PC-3 (cell line): ENCODE measurements at regions not wholly inside any gene's neighbourhood (a gene's known extent, or its start where the extent isn't known, plus 50 kb on each side); places are given as distances from the start of the nearest gene placed in this dataset.

ENCODE experiments used
- ATAC-seq: fragments of 200-7000 bp; cut with Tn5 transposase; 2 replicates; pipeline ENCODE4 v1.9.1; 2020; ENCODE audit warnings: mild to moderate bottlenecking, moderate library complexity
- BruUV-seq: library from RNA; stranded (reverse); fragments of 400-500 nt; replicated peaks from 2 replicates; lab custom pipeline; 2021; lab: Mats Ljungman, UMichigan
- CTCF ChIA-PET: fragments of 300-600 bp; sonication (Branson Sonifier 250); formaldehyde crosslinking; loops from one replicate; lab custom pipeline; 2022; ENCODE audit warnings: antibody characterized with exemption; lab: Charles Lee
- POLR2A ChIA-PET: fragments of 300-600 bp; sonication (Branson Sonifier 250); formaldehyde crosslinking; loops from one replicate; lab custom pipeline; 2022; ENCODE audit warnings: antibody characterized with exemption; ENCODE audit not compliant: unreplicated experiment; lab: Charles Lee
- DNase-seq: peaks from one replicate; pipeline ENCODE4 v3.0.0-alpha.2; 2015
- H2AFZ ChIP-seq: fragments of 300-600 bp; sonication (generic); 2 replicates; pipeline ENCODE4 v1.6.0; 2016; ENCODE audit warnings: antibody characterized with exemption, low read length
- H3F3A ChIP-seq: fragments of 300-600 bp; sonication (generic); one replicate; pipeline ENCODE4 v1.6.0; 2017; ENCODE audit warnings: antibody characterized with exemption, low read length, control low read depth, mild to moderate bottlenecking; ENCODE audit not compliant: unreplicated experiment
- H3K27ac ChIP-seq: fragments of 300-600 bp; sonication (generic); 2 replicates; pipeline ENCODE4 v1.5.1; 2016; ENCODE audit warnings: mild to moderate bottlenecking, low read length
- H3K27me3 ChIP-seq: fragments of 300-600 bp; sonication (generic); 2 replicates; pipeline ENCODE4 v1.6.1; 2016; ENCODE audit warnings: low read length, mixed read lengths
- H3K36me3 ChIP-seq: fragments of 300-600 bp; sonication (generic); 2 replicates; pipeline ENCODE4 v1.6.1; 2016; ENCODE audit warnings: low read depth, mixed run types, low read length, mixed read lengths
- H3K4me1 ChIP-seq: fragments of 300-600 bp; sonication (generic); 2 replicates; pipeline ENCODE4 v1.5.1; 2016; ENCODE audit warnings: low read length; ENCODE audit not compliant: insufficient read depth
- H3K4me2 ChIP-seq: fragments of 300-600 bp; sonication (generic); 2 replicates; pipeline ENCODE4 v1.6.0; 2016; ENCODE audit warnings: low read length
- H3K4me3 ChIP-seq: fragments of 300-600 bp; sonication (generic); 2 replicates; pipeline ENCODE4 v1.5.1; 2016; ENCODE audit warnings: mild to moderate bottlenecking, low read length, mixed read lengths
- H3K79me2 ChIP-seq: fragments of 300-600 bp; sonication (generic); 2 replicates; pipeline ENCODE4 v1.6.1; 2017; ENCODE audit warnings: low read length, mixed read lengths
- H3K9ac ChIP-seq: fragments of 300-600 bp; sonication (generic); 2 replicates; pipeline ENCODE4 v1.6.0; 2016; ENCODE audit warnings: mild to moderate bottlenecking, low read length
- H3K9me2 ChIP-seq: fragments of 300-600 bp; sonication (generic); replicated peaks from 2 replicates; pipeline ENCODE4 v1.6.1; 2016; ENCODE audit warnings: mixed run types, low read length, mixed read lengths
- H3K9me3 ChIP-seq: fragments of 300-600 bp; sonication (generic); 2 replicates; pipeline ENCODE4 v1.6.1; 2016; ENCODE audit warnings: low read length, mixed read lengths
- H4K20me1 ChIP-seq: fragments of 300-600 bp; sonication (generic); 2 replicates; pipeline ENCODE4 v1.6.1; 2016; ENCODE audit warnings: low read length, mixed read lengths
- EZH2 ChIP-seq: fragments of 300-600 bp; sonication (generic); IDR thresholded peaks from one replicate; pipeline ENCODE4 v1.6.1; 2017; ENCODE audit warnings: antibody characterized with exemption, mild to moderate bottlenecking, low read length; ENCODE audit not compliant: unreplicated experiment
- EZH2phosphoT487 ChIP-seq: fragments of 300-600 bp; sonication (generic); IDR thresholded peaks from 2 replicates; pipeline ENCODE4 v1.6.1; 2018; ENCODE audit warnings: mild to moderate bottlenecking, antibody characterized with exemption, low read length, borderline replicate concordance
- intact Hi-C: fragments of 100-400 bp; cut with micrococcal nuclease; formaldehyde crosslinking; loops from 2 replicates; pipeline ENCODE4 v1.9.0; 2023
- TF ChIP-seq, protein P1 (sequence below): fragments of 300-600 bp; sonication (generic); conservative IDR thresholded peaks from 2 replicates; pipeline ENCODE4 v1.5.1; 2017; ENCODE audit warnings: antibody characterized with exemption, low read depth, mild to moderate bottlenecking, low read length

- ChIA-PET POLR2A (no interaction called here), CTCF (no interaction called here)
- no peak overlapping the region for H3K4me3 ChIP-seq
- H3K4me1 ChIP-seq = peaks cover 6% of the 10 kb centered on the region
- no TSS peak for BruUV-seq
- TF ChIP-seq EZH2phosphoT487 = no peak
- TF ChIP-seq, protein P1, sequence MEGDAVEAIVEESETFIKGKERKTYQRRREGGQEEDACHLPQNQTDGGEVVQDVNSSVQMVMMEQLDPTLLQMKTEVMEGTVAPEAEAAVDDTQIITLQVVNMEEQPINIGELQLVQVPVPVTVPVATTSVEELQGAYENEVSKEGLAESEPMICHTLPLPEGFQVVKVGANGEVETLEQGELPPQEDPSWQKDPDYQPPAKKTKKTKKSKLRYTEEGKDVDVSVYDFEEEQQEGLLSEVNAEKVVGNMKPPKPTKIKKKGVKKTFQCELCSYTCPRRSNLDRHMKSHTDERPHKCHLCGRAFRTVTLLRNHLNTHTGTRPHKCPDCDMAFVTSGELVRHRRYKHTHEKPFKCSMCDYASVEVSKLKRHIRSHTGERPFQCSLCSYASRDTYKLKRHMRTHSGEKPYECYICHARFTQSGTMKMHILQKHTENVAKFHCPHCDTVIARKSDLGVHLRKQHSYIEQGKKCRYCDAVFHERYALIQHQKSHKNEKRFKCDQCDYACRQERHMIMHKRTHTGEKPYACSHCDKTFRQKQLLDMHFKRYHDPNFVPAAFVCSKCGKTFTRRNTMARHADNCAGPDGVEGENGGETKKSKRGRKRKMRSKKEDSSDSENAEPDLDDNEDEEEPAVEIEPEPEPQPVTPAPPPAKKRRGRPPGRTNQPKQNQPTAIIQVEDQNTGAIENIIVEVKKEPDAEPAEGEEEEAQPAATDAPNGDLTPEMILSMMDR = no peak
- no peak for TF ChIP-seq EZH2
- no peaks in the 10 kb centered on the region for H3K79me2 ChIP-seq
- ATAC-seq (no peak), DNase-seq (no peak)
- H3K27ac ChIP-seq = no peak overlapping the region
- no peak overlapping the region for H3K4me2 ChIP-seq
- no peak overlapping the region for H3K9ac ChIP-seq
- intact Hi-C loops = loop anchor here (10.0 kb wide), 1 partner anchor 317 kb away; the partner anchor contains the start of gene PEX5L
- no peaks in the 10 kb centered on the region for H4K20me1 ChIP-seq
- H3K9me3 ChIP-seq = no peaks in the 10 kb centered on the region
- no peaks in the 10 kb centered on the region for H3K36me3 ChIP-seq
- H3K9me2 ChIP-seq = no peaks in the 10 kb centered on the region
- no peaks in the 10 kb centered on the region for H3F3A ChIP-seq
- no peaks in the 10 kb centered on the region for H3K27me3 ChIP-seq
- no peak overlapping the region for H2AFZ ChIP-seq
Observed at GRCh38 chr3:180352261-180352660, 249.7 kb upstream of the TTC14 start.

DNA sequence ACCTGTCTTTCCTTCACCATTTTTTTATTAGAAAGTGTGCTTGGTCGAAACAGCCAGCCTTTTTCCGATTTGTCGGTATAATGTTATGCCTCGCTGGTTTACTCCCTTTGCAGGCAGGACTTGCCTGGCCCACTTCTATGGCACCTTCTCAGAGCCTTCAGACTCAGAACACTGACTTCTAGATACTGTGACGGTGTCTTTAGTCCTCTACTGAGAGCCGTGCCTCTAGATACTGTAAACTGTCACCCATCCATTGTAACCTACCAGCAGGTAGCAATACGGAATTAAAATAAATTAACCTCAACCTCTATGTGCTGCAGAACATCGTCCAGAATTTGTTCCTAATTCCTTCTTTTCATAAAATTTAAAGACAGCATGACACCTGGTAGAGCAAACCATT, 247.7 kb upstream of the TTC14 start:
- BruUV-seq = no TSS peak
- TF ChIP-seq EZH2 (no peak), EZH2phosphoT487 (no peak)
- TF ChIP-seq, protein P1 = no peak
- Histone ChIP-seq H3K9ac (no peak overlapping the region), H3K9me2 (no peaks in the 10 kb centered on the region), H3K79me2 (no peaks in the 10 kb centered on the region), H3F3A (no peaks in the 10 kb centered on the region), H3K27ac (no peak overlapping the region), H3K4me1 (peaks cover 24% of the 10 kb centered on the region), H4K20me1 (no peaks in the 10 kb centered on the region), H2AFZ (no peak overlapping the region), H3K4me3 (no peak overlapping the region), H3K36me3 (no peaks in the 10 kb centered on the region), H3K27me3 (no peaks in the 10 kb centered on the region), H3K9me3 (no peaks in the 10 kb centered on the region), H3K4me2 (no peak overlapping the region)
- DNase-seq (no peak), ATAC-seq (no peak)
- intact Hi-C loops = loop anchor here (10.0 kb wide), 1 partner anchor 319 kb away; the partner anchor contains the start of gene PEX5L
- ChIA-PET CTCF (no interaction called here), POLR2A (no interaction called here)

DNA sequence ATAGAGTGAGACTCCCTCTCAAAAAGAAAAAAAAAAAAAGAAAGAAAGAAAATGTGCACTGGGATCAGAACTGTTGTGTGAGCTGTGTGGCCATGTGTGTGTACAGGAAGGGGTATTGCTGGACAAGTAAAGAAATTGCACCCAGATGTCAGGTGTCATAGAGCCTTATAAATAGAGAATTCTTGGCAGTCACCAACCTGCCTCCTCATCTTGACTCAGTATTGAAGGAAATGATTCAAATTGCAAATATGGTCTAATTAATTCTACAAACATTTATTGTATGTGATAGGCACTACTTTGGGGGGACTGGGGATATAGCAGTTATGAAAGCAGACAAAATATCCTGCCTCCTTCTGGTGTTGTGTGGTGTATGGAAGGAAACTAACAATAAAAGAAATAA, 243.8 kb upstream of the TTC14 start:
- peaks cover 24% of the 10 kb centered on the region for H3K4me1 ChIP-seq
- no peaks in the 10 kb centered on the region for H3K9me3 ChIP-seq
- H3K79me2 ChIP-seq = no peaks in the 10 kb centered on the region
- no peak overlapping the region for H2AFZ ChIP-seq
- H3K4me3 ChIP-seq = no peak overlapping the region
- CTCF ChIA-PET = interaction anchor here (1.1 kb wide), 1 partner anchor 237 kb away, joined by 4 read pairs; no protein-coding TSS in a partner anchor
- no peaks in the 10 kb centered on the region for H3K9me2 ChIP-seq
- intact Hi-C loops = loop anchor here (1.0 to 10.0 kb wide), 10 partner anchors 43 to 429 kb away; partner anchors contain the start of gene PEX5L
- no TSS peak for BruUV-seq
- no peaks in the 10 kb centered on the region for H4K20me1 ChIP-seq
- H3K4me2 ChIP-seq = peak overlapping the region; percentile 10
- no peaks in the 10 kb centered on the region for H3K27me3 ChIP-seq
- peak overlapping the region; percentile 61 for H3K27ac ChIP-seq
- H3K9ac ChIP-seq = no peak overlapping the region
- no peaks in the 10 kb centered on the region for H3F3A ChIP-seq
- ATAC-seq = peak; percentile 97
- POLR2A ChIA-PET = no interaction called here
- no peaks in the 10 kb centered on the region for H3K36me3 ChIP-seq
- TF ChIP-seq EZH2 (no peak), EZH2phosphoT487 (no peak)
- TF ChIP-seq, protein P1 = peak; percentile 52
- peak; percentile 92 for DNase-seq
